K562 (cell line): ENCODE measurements at regions not wholly inside any gene's neighbourhood (a gene's known extent, or its start where the extent isn't known, plus 50 kb on each side); places are given as distances from the start of the nearest gene placed in this dataset.

Experiments used
- ATF3 ChIP-seq, 2 experiments: fragments of 450-650 bp in 1 of 2; sonication (generic) in 1 of 2; formaldehyde crosslinking in 1 of 2; IDR thresholded peaks in 1 of 2; conservative IDR thresholded peaks in 1 of 2; 2 replicates each; pipeline versions ENCODE4 v1.6.1 to v1.8.1; 2016 to 2023; ENCODE audit warnings: mild to moderate bottlenecking in 2 of 2, moderate library complexity in 2 of 2, inconsistent platforms in 1 of 2, missing genetic modification reagents in 1 of 2
- ATF7 ChIP-seq: fragments of 450-650 bp; IDR thresholded peaks from 2 replicates; pipeline ENCODE4 v1.7.1; 2014; ENCODE audit warnings: mild to moderate bottlenecking, moderate library complexity
- CHD1 ChIP-seq: fragments of 200-600 bp; sonication (generic); IDR thresholded peaks from one replicate; pipeline ENCODE4 v1.6.1; 2012; ENCODE audit warnings: mild to moderate bottlenecking, moderate library complexity, low read length, inconsistent platforms
- E2F6 ChIP-seq, 2 experiments: IDR thresholded peaks; 2 replicates each; pipeline ENCODE4 v1.6.1; 2011; ENCODE audit warnings: borderline replicate concordance in 1 of 2, control low read depth in 1 of 2, low read depth in 1 of 2, low read length in 1 of 2, mild to moderate bottlenecking in 1 of 2, mixed read lengths in 1 of 2, moderate library complexity in 1 of 2; ENCODE audit not compliant: insufficient read depth in 1 of 2, insufficient read length in 1 of 2, poor library complexity in 1 of 2, severe bottlenecking in 1 of 2; ENCODE audit errors: extremely low read depth in 1 of 2
- LARP7 ChIP-seq: fragments of 450-650 bp; IDR thresholded peaks from 2 replicates; pipeline ENCODE4 v1.6.1; 2016
- PBX2 ChIP-seq, 2 experiments: IDR thresholded peaks in 1 of 2; conservative IDR thresholded peaks in 1 of 2; 2 replicates each; pipeline ENCODE4 v1.6.1; 2016; ENCODE audit warnings: low read depth in 2 of 2, mild to moderate bottlenecking in 1 of 2, missing compliant biosample characterization in 1 of 2, missing genetic modification characterization in 1 of 2, moderate library complexity in 1 of 2
- POLR2B ChIP-seq: fragments of 450-650 bp; IDR thresholded peaks from 2 replicates; pipeline ENCODE4 v1.6.1; 2018; ENCODE audit warnings: low read depth; ENCODE audit not compliant: partially characterized antibody
- PTTG1 ChIP-seq: fragments of 450-650 bp; IDR thresholded peaks from 2 replicates; pipeline ENCODE4 v1.6.1; 2016; ENCODE audit warnings: low read depth, mild to moderate bottlenecking, missing genetic modification characterization, missing compliant biosample characterization
- TAF1 ChIP-seq: IDR thresholded peaks from 2 replicates; pipeline ENCODE4 v1.6.1; 2011; ENCODE audit warnings: mild to moderate bottlenecking, low read length, moderate library complexity; ENCODE audit not compliant: insufficient read depth, control insufficient read depth, severe bottlenecking; ENCODE audit errors: extremely low read depth
- TAF9B ChIP-seq: fragments of 450-650 bp; IDR thresholded peaks from 2 replicates; pipeline ENCODE4 v1.6.1; 2018; ENCODE audit warnings: mild to moderate bottlenecking; ENCODE audit not compliant: partially characterized antibody
- TCF7L2 ChIP-seq: fragments of 150-350 bp; IDR thresholded peaks from 2 replicates; pipeline ENCODE4 v1.6.1; 2016; ENCODE audit warnings: low read depth, mild to moderate bottlenecking, low read length, moderate library complexity
- ZNF143 ChIP-seq: sonication (generic); formaldehyde crosslinking; IDR thresholded peaks from 2 replicates; pipeline ENCODE4 v1.9.0; 2022; ENCODE audit warnings: mild to moderate bottlenecking, missing genetic modification reagents
- TF ChIP-seq, protein P1 (sequence below): fragments of 450-650 bp; IDR thresholded peaks from 2 replicates; pipeline ENCODE4 v1.6.1; 2016; ENCODE audit warnings: antibody characterized with exemption
- TF ChIP-seq, protein P2 (sequence below), 3 experiments: IDR thresholded peaks in 2 of 3; conservative IDR thresholded peaks in 1 of 3; 2 replicates each; pipeline ENCODE4 v1.5.1; 2011 to 2012; ENCODE audit warnings: low read length in 3 of 3, mild to moderate bottlenecking in 3 of 3, control low read depth in 2 of 3, improper control_type of control experiment in 1 of 3, inconsistent platforms in 1 of 3, low read depth in 1 of 3, mixed read lengths in 1 of 3, moderate library complexity in 1 of 3; ENCODE audit not compliant: insufficient read depth in 2 of 3

DNA sequence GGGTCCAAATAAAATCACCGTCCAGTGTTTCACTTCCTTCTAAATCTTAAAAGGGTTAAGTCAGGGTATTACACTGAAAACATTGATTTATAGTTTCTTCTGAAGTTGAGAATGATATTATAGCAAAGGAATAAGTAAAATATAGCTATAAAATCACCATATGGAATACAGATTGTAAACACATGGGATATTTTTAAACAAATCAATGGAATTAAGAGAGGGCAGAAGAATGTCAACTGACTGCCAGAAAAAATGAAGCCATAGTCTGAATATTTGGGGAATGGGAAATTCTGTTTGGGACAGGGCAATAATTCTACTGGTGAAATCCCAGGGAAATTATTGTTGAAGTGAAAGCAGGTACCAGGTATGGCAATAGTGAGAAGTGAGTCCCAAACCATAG is 664.6 kb downstream of the NCAM2 start:
- TF ChIP-seq, protein P1, sequence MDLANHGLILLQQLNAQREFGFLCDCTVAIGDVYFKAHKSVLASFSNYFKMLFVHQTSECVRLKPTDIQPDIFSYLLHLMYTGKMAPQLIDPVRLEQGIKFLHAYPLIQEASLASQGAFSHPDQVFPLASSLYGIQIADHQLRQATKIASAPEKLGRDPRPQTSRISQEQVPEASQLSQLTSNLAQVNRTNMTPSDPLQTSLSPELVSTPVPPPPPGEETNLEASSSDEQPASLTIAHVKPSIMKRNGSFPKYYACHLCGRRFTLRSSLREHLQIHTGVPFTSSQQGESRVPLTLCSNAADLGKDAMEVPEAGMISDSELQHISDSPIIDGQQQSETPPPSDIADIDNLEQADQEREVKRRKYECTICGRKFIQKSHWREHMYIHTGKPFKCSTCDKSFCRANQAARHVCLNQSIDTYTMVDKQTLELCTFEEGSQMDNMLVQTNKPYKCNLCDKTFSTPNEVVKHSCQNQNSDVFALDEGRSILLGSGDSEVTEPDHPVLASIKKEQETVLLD: no peak
- TF ChIP-seq LARP7 (no peak), POLR2B (no peak), ZNF143 (CRISPR knock-in tag) (no peak), ATF7 (no peak), PTTG1 (no peak), E2F6 (IDR thresholded peaks at IDR 0.05; ENCODE audit: borderline replicate concordance in 1 of 2, extremely low read depth in 1 of 2, insufficient read depth in 1 of 2, insufficient read length in 1 of 2, low read depth in 1 of 2, low read length in 1 of 2, poor library complexity in 1 of 2, severe bottlenecking in 1 of 2) (no peak), TAF1 (no peak), TAF9B (no peak), TCF7L2 (no peak), CHD1 (no peak), PBX2 (CRISPR knock-in tag; IDR thresholded peaks at IDR 0.05; ENCODE audit: low read depth) (no peak), PBX2 (tag; conservative IDR thresholded peaks at IDR 0.05; ENCODE audit: low read depth) (no peak), ATF3 (IDR thresholded peaks at IDR 0.05) (no peak), ATF3 (CRISPR knock-in tag; conservative IDR thresholded peaks at IDR 0.05) (no peak)
- TF ChIP-seq, protein P2, sequence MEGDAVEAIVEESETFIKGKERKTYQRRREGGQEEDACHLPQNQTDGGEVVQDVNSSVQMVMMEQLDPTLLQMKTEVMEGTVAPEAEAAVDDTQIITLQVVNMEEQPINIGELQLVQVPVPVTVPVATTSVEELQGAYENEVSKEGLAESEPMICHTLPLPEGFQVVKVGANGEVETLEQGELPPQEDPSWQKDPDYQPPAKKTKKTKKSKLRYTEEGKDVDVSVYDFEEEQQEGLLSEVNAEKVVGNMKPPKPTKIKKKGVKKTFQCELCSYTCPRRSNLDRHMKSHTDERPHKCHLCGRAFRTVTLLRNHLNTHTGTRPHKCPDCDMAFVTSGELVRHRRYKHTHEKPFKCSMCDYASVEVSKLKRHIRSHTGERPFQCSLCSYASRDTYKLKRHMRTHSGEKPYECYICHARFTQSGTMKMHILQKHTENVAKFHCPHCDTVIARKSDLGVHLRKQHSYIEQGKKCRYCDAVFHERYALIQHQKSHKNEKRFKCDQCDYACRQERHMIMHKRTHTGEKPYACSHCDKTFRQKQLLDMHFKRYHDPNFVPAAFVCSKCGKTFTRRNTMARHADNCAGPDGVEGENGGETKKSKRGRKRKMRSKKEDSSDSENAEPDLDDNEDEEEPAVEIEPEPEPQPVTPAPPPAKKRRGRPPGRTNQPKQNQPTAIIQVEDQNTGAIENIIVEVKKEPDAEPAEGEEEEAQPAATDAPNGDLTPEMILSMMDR (IDR thresholded peaks at IDR 0.05 in 2 of 3, conservative IDR thresholded peaks at IDR 0.05 in 1 of 3; ENCODE audit: insufficient read depth in 2 of 3, low read depth in 1 of 3, low read length in 3 of 3): no peak
